Kidney (tissue), 13 donors: ENCODE measurements at regions not wholly inside any gene's neighbourhood (a gene's known extent, or its start where the extent isn't known, plus 50 kb on each side); places are given as distances from the start of the nearest gene placed in this dataset.

Experiments
- DNase-seq, 5 donors: peaks; one replicate each; pipeline ENCODE4 v3.0.0-alpha.2; 2013 to 2020
- FAIRE-seq: peaks from 2 replicates; lab custom pipeline; 2012; peaks lifted over from hg19 to GRCh38; lab: Jason Lieb, UNC
- H3K27ac ChIP-seq, 2 donors: one replicate each; pipeline ENCODE4 v1.7.0; 2013; ENCODE audit warnings: low read depth in 2 of 2, low read length in 2 of 2, inconsistent platforms in 1 of 2
- H3K27me3 ChIP-seq: one replicate; pipeline ENCODE4 v1.7.1; 2013; ENCODE audit warnings: low read length, inconsistent platforms; ENCODE audit not compliant: control insufficient read depth, insufficient read depth
- H3K36me3 ChIP-seq, 3 donors: one replicate each; pipeline versions ENCODE4 v1.7.0 to v1.7.1; 2013; ENCODE audit warnings: low read length in 3 of 3, control low read depth in 1 of 3, inconsistent platforms in 1 of 3; ENCODE audit not compliant: insufficient read depth in 3 of 3, control insufficient read depth in 2 of 3
- H3K4me1 ChIP-seq, 3 donors: one replicate each; pipeline versions ENCODE4 v1.7.0 to v1.7.1; 2013; ENCODE audit warnings: low read length in 3 of 3, inconsistent platforms in 1 of 3, low read depth in 1 of 3; ENCODE audit not compliant: control insufficient read depth in 2 of 3, insufficient read depth in 2 of 3
- H3K4me3 ChIP-seq, 3 donors: one replicate each; pipeline versions ENCODE4 v1.7.0 to v1.8.1; 2013; ENCODE audit warnings: low read length in 3 of 3, control low read depth in 1 of 3, inconsistent platforms in 1 of 3
- H3K9ac ChIP-seq, 3 donors: one replicate each; pipeline versions ENCODE4 v1.7.0 to v1.7.1; 2013; ENCODE audit warnings: low read length in 3 of 3, control low read depth in 1 of 3, inconsistent platforms in 1 of 3
- H3K9me3 ChIP-seq, 3 donors: one replicate each; pipeline versions ENCODE4 v1.7.0 to v1.7.1; 2013; ENCODE audit warnings: low read length in 3 of 3, control low read depth in 1 of 3, inconsistent platforms in 1 of 3; ENCODE audit not compliant: control insufficient read depth in 2 of 3, insufficient read depth in 1 of 3
- CTCF ChIP-seq: IDR thresholded peaks from 3 replicates; pipeline ENCODE4 v1.5.1; 2012; ENCODE audit warnings: mild to moderate bottlenecking, moderate library complexity, borderline replicate concordance; ENCODE audit not compliant: insufficient read depth; ENCODE audit errors: extremely low read depth
- intact Hi-C: fragments of 100-400 bp; cut with DNase I; formaldehyde crosslinking; loops from one replicate; pipeline ENCODE4 v1.11.1; 2022
- donor health status: control.
- donor health status: control.
- donor health status: control.
- donor health status: control.
- donor health status: control.
- donor health status: DM: yes; HTN: yes; CAD: no.
- donor health status: Normal renal cell carcinoma (clear cell type).

DNA sequence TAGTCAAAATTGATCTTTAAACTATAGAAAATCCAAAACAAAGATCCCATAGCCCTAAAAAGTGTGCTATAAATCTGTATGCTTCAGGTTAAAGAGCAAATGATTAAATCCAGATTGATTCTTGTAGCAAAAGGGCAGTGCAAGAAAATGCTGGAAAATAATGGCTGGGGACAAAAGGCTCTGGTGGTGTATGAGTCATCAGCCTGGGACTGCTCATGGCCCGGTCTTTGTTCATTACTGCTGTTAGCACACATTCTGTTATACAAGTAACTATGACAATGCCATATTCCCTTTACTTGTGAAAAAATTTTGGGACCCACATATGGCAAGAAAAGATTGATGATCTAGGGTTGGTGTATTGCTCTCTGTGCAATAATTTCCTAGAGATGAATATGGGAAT, 89.1 kb downstream of the RWDD3 start:
- no peak overlapping the region for H3K27ac ChIP-seq
- FAIRE-seq: no peak

DNA sequence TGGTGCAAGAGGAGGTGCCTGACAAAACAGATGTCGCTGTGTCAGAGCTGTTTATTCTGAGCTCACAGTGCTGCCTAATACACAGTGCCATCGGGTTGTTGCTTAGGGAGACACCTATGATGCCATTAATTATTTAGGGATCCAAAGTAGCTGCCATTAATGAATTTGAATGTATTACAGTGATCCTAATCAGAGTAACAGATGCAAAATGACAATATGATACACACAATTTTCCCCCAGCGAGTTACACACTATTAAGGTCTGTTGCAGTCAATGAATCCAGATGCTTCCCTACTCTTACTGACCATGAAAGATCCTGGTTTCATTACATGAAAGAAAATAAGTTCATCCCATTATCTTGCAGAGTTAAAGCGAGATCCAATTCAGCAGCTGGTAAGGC, 91.3 kb downstream of the RWDD3 start:
- Histone ChIP-seq H3K36me3 (no peaks in the 10 kb centered on the region), H3K4me3 (no peak overlapping the region), H3K9ac (no peak overlapping the region), H3K27ac (no peak overlapping the region), H3K9me3 (no peaks in the 10 kb centered on the region), H3K4me1 (no peaks in the 10 kb centered on the region), H3K27me3 (no peaks in the 10 kb centered on the region)
- DNase-seq (no peak), FAIRE-seq (no peak)
- intact Hi-C loops: no loop called here
- no peak for TF ChIP-seq CTCF

More for the DNA sequence above, 89.1 kb downstream of the RWDD3 start:
- DNase-seq: peak in 1 of 5 donors; percentile 9
- Histone ChIP-seq H3K36me3 (no peaks in the 10 kb centered on the region), H3K9me3 (no peaks in the 10 kb centered on the region), H3K9ac (no peak overlapping the region), H3K27me3 (no peaks in the 10 kb centered on the region), H3K4me3 (no peak overlapping the region), H3K4me1 (no peaks in the 10 kb centered on the region)
- intact Hi-C loops: no loop called here
- no peak for TF ChIP-seq CTCF

DNA sequence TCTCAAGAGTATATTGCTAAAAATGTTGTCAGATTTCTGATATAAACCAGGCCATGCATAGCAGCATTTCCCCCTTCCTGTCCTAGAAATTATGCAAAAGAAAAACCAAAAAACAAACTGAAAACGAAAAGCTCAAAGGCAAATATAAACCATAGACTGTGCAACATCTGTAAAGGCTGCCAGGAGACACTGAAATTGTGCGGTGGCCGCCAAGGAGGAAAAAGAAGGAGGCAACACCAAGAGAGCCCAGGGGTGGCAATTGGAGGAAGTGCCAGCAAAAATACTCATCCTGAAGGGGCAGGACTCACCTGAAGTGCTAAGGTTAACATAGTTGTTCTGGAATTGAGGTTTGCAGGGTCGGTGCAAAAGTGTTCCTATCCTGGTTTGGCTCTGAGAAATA, 92.0 kb downstream of the RWDD3 start:
- intact Hi-C loops: no loop called here
- H3K4me3 ChIP-seq: no peak overlapping the region
- no peaks in the 10 kb centered on the region for H3K4me1 ChIP-seq
- no peaks in the 10 kb centered on the region for H3K36me3 ChIP-seq
- no peak overlapping the region for H3K27ac ChIP-seq
- no peak for TF ChIP-seq CTCF
- FAIRE-seq: no peak
- no peaks in the 10 kb centered on the region for H3K9me3 ChIP-seq
- H3K27me3 ChIP-seq: no peaks in the 10 kb centered on the region
- H3K9ac ChIP-seq: no peak overlapping the region
- DNase-seq: no peak

GRCh38 chr1:95332754-95333153, 98.7 kb downstream of the RWDD3 start:
- intact Hi-C loops: no loop called here
- DNase-seq (no peak), FAIRE-seq (no peak)
- H3K27me3 ChIP-seq: no peaks in the 10 kb centered on the region
- no peaks in the 10 kb centered on the region for H3K9me3 ChIP-seq
- H3K36me3 ChIP-seq: no peaks in the 10 kb centered on the region
- no peak overlapping the region for H3K9ac ChIP-seq
- TF ChIP-seq CTCF: no peak
- no peak overlapping the region for H3K27ac ChIP-seq
- H3K4me3 ChIP-seq: no peak overlapping the region
- no peaks in the 10 kb centered on the region for H3K4me1 ChIP-seq
